ENCODE measurements at regions not wholly inside any gene's neighbourhood (a gene's known extent, or its start where the extent isn't known, plus 50 kb on each side); places are given as distances from the start of the nearest gene placed in this dataset.

DNA sequence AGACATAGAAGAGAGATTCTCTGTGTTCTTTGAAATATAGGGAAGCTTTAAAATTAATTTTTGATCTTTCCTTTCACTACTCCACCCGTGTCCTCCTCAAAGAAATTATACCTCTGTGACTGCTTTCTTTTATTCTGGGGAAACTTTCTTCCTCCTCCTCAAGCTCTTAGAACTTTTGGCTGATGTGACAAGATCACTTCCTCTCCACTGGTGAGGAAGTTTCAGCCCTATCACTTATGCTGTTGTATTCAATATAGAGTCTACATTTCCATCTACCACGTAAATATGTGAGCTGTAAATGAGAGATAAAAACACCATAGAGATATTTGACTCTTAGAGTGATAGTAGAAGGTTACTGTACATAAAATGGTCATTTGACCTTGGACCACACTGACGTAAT lies 141.9 kb upstream of the SASH1 start:
- H3K9me3 Mint-ChIP-seq, result no peaks in the 10 kb centered on the region
- ATAC-seq (no peak), DNase-seq (ENCODE audit: low spot score) (no peak)
- CTCF ChIA-PET, result interaction anchor here (0.6 to 2.6 kb wide), 3 partner anchors 21 to 264 kb away, joined by 3 to 8 read pairs (median 7); no protein-coding TSS in a partner anchor
- peaks cover 7% of the 10 kb centered on the region for H3K4me1 Mint-ChIP-seq
- no peaks in the 10 kb centered on the region for H3K27me3 Mint-ChIP-seq (ENCODE audit: low read depth)
- H3K36me3 Mint-ChIP-seq, result no peaks in the 10 kb centered on the region
- TF ChIP-seq, protein P1, sequence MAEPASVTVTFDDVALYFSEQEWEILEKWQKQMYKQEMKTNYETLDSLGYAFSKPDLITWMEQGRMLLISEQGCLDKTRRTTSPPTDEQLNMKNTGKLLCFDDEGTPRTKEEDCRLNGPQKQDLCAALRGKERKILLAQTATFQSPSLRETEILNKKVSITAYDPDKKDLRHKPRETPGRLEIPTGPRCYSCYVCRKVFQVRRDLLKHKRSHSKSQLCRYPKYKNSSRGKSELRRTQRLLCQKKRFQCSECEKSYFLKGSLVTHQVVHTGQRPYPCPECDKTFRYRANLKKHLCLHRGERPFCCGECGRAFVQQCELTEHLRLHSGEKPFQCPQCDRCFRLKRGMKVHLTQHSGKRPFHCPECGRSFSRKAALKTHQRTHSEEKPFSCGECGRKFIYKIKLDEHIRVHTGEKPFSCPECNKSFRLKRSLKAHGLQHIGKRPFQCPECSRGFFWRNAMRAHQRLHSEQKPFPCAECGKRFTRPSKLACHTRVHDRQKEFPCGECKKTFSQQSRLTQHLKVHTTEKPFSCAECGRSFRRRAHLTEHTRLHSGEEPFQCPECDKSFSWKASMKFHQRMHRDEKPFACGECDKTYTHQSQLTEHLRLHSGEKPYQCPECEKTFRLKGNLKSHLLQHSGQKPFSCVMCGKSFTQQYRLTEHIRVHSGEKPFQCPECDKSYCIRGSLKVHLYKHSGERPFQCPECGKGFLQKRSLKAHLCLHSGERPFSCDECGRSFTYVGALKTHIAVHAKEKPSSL (CRISPR knock-in tag; conservative IDR thresholded peaks at IDR 0.05), result no peak
- TF ChIP-seq NFATC4 (CRISPR knock-in tag; IDR thresholded peaks at IDR 0.05), result no peak
- TF ChIP-seq NFYB (CRISPR knock-in tag; conservative IDR thresholded peaks at IDR 0.05; ENCODE audit: low read depth), result no peak
- TF ChIP-seq FOXJ3 (CRISPR knock-in tag; IDR thresholded peaks at IDR 0.05; ENCODE audit: borderline replicate concordance), result no peak
- no peak for TF ChIP-seq FOXK1 (CRISPR knock-in tag; IDR thresholded peaks at IDR 0.05)
- TF ChIP-seq ATF1 (CRISPR knock-in tag; IDR thresholded peaks at IDR 0.05), result no peak
- TF ChIP-seq, protein P2, sequence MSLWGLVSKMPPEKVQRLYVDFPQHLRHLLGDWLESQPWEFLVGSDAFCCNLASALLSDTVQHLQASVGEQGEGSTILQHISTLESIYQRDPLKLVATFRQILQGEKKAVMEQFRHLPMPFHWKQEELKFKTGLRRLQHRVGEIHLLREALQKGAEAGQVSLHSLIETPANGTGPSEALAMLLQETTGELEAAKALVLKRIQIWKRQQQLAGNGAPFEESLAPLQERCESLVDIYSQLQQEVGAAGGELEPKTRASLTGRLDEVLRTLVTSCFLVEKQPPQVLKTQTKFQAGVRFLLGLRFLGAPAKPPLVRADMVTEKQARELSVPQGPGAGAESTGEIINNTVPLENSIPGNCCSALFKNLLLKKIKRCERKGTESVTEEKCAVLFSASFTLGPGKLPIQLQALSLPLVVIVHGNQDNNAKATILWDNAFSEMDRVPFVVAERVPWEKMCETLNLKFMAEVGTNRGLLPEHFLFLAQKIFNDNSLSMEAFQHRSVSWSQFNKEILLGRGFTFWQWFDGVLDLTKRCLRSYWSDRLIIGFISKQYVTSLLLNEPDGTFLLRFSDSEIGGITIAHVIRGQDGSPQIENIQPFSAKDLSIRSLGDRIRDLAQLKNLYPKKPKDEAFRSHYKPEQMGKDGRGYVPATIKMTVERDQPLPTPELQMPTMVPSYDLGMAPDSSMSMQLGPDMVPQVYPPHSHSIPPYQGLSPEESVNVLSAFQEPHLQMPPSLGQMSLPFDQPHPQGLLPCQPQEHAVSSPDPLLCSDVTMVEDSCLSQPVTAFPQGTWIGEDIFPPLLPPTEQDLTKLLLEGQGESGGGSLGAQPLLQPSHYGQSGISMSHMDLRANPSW (CRISPR knock-in tag; conservative IDR thresholded peaks at IDR 0.05; ENCODE audit: low read depth), result no peak
- no peak for TF ChIP-seq JAZF1 (CRISPR knock-in tag; IDR thresholded peaks at IDR 0.05)
- no peak for TF ChIP-seq OVOL2 (CRISPR knock-in tag; IDR thresholded peaks at IDR 0.05; ENCODE audit: borderline replicate concordance)
- no peak for TF ChIP-seq IRF2 (CRISPR knock-in tag; IDR thresholded peaks at IDR 0.05; ENCODE audit: borderline replicate concordance, low read depth)
- TF ChIP-seq TP53 (CRISPR knock-in tag; IDR thresholded peaks at IDR 0.05), result no peak
- TF ChIP-seq CREM (CRISPR knock-in tag; IDR thresholded peaks at IDR 0.05), result no peak
- no peak for TF ChIP-seq HMGA2 (CRISPR knock-in tag; IDR thresholded peaks at IDR 0.05)
- TF ChIP-seq, protein P3, sequence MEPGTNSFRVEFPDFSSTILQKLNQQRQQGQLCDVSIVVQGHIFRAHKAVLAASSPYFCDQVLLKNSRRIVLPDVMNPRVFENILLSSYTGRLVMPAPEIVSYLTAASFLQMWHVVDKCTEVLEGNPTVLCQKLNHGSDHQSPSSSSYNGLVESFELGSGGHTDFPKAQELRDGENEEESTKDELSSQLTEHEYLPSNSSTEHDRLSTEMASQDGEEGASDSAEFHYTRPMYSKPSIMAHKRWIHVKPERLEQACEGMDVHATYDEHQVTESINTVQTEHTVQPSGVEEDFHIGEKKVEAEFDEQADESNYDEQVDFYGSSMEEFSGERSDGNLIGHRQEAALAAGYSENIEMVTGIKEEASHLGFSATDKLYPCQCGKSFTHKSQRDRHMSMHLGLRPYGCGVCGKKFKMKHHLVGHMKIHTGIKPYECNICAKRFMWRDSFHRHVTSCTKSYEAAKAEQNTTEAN (CRISPR knock-in tag; IDR thresholded peaks at IDR 0.05), result no peak
- TF ChIP-seq, protein P4, sequence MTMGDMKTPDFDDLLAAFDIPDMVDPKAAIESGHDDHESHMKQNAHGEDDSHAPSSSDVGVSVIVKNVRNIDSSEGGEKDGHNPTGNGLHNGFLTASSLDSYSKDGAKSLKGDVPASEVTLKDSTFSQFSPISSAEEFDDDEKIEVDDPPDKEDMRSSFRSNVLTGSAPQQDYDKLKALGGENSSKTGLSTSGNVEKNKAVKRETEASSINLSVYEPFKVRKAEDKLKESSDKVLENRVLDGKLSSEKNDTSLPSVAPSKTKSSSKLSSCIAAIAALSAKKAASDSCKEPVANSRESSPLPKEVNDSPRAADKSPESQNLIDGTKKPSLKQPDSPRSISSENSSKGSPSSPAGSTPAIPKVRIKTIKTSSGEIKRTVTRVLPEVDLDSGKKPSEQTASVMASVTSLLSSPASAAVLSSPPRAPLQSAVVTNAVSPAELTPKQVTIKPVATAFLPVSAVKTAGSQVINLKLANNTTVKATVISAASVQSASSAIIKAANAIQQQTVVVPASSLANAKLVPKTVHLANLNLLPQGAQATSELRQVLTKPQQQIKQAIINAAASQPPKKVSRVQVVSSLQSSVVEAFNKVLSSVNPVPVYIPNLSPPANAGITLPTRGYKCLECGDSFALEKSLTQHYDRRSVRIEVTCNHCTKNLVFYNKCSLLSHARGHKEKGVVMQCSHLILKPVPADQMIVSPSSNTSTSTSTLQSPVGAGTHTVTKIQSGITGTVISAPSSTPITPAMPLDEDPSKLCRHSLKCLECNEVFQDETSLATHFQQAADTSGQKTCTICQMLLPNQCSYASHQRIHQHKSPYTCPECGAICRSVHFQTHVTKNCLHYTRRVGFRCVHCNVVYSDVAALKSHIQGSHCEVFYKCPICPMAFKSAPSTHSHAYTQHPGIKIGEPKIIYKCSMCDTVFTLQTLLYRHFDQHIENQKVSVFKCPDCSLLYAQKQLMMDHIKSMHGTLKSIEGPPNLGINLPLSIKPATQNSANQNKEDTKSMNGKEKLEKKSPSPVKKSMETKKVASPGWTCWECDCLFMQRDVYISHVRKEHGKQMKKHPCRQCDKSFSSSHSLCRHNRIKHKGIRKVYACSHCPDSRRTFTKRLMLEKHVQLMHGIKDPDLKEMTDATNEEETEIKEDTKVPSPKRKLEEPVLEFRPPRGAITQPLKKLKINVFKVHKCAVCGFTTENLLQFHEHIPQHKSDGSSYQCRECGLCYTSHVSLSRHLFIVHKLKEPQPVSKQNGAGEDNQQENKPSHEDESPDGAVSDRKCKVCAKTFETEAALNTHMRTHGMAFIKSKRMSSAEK (CRISPR knock-in tag; IDR thresholded peaks at IDR 0.05; ENCODE audit: borderline replicate concordance), result no peak
- no peak for TF ChIP-seq SMAD4 (CRISPR knock-in tag; IDR thresholded peaks at IDR 0.05)
- TF ChIP-seq ETV6 (CRISPR knock-in tag; IDR thresholded peaks at IDR 0.05), result no peak
- TF ChIP-seq, protein P5, sequence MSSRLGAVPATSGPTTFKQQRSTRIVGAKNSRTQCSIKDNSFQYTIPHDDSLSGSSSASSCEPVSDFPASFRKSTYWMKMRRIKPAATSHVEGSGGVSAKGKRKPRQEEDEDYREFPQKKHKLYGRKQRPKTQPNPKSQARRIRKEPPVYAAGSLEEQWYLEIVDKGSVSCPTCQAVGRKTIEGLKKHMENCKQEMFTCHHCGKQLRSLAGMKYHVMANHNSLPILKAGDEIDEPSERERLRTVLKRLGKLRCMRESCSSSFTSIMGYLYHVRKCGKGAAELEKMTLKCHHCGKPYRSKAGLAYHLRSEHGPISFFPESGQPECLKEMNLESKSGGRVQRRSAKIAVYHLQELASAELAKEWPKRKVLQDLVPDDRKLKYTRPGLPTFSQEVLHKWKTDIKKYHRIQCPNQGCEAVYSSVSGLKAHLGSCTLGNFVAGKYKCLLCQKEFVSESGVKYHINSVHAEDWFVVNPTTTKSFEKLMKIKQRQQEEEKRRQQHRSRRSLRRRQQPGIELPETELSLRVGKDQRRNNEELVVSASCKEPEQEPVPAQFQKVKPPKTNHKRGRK (CRISPR knock-in tag; IDR thresholded peaks at IDR 0.05; ENCODE audit: borderline replicate concordance), result no peak
- no peak for TF ChIP-seq GABPB1 (CRISPR knock-in tag; IDR thresholded peaks at IDR 0.05)
- no peak for TF ChIP-seq ZNF396 (CRISPR knock-in tag; IDR thresholded peaks at IDR 0.05; ENCODE audit: borderline replicate concordance)
- POLR2A ChIA-PET, result no interaction called here
- no peak overlapping the region for H3K4me3 Mint-ChIP-seq
- no peak overlapping the region for H3K27ac Mint-ChIP-seq
